ENCODE measurements at regions not wholly inside any gene's neighbourhood (a gene's known extent, or its start where the extent isn't known, plus 50 kb on each side); places are given as distances from the start of the nearest gene placed in this dataset.

DNA sequence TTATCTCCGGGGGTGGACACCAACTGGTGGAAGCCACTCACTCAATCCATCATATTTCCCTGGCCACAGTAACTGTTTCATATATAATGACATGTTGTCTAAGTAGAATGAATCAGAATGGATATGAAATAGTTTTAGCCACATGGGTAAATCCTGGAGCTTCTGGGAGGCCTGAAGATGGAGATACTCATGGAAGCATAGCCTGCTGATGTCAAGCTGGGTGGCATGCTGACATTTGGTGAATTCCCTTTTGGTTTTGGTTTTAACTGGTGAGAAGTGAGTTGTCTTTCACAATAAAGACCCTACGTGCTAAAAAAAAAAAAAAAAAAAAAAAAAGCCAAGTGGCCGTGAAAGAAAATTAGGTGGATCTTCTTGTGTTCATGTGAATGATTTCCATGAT lies 105.3 kb upstream of the ITGA6 start:
- Histone ChIP-seq H3K4me1 (no peaks in the 10 kb centered on the region), H3K27me3 (no peaks in the 10 kb centered on the region), H3K36me3 (no peaks in the 10 kb centered on the region), H3K4me3 (no peak overlapping the region), H3K27ac (replicated peaks in 1 of 4) (no peak overlapping the region), H3K9me3 (peaks cover 0 to 6% (median 0%) of the 10 kb centered on the region in 4 donors)
- WGBS = over 99% methylated on average over 3 of the region's 3 CpGs
- intact Hi-C loops (cut with DNase I) = no loop called here
- no peak for DNase-seq (ENCODE audit: extremely low spot score)
- TF ChIP-seq POLR2AphosphoS5 (IDR thresholded peaks at IDR 0.05) (no peak), EP300 (IDR thresholded peaks at IDR 0.05) (no peak), POLR2A (IDR thresholded peaks at IDR 0.05; ENCODE audit: low read depth) (no peak)
- TF ChIP-seq, protein P1, sequence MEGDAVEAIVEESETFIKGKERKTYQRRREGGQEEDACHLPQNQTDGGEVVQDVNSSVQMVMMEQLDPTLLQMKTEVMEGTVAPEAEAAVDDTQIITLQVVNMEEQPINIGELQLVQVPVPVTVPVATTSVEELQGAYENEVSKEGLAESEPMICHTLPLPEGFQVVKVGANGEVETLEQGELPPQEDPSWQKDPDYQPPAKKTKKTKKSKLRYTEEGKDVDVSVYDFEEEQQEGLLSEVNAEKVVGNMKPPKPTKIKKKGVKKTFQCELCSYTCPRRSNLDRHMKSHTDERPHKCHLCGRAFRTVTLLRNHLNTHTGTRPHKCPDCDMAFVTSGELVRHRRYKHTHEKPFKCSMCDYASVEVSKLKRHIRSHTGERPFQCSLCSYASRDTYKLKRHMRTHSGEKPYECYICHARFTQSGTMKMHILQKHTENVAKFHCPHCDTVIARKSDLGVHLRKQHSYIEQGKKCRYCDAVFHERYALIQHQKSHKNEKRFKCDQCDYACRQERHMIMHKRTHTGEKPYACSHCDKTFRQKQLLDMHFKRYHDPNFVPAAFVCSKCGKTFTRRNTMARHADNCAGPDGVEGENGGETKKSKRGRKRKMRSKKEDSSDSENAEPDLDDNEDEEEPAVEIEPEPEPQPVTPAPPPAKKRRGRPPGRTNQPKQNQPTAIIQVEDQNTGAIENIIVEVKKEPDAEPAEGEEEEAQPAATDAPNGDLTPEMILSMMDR (IDR thresholded peaks at IDR 0.05) = no peak

DNA sequence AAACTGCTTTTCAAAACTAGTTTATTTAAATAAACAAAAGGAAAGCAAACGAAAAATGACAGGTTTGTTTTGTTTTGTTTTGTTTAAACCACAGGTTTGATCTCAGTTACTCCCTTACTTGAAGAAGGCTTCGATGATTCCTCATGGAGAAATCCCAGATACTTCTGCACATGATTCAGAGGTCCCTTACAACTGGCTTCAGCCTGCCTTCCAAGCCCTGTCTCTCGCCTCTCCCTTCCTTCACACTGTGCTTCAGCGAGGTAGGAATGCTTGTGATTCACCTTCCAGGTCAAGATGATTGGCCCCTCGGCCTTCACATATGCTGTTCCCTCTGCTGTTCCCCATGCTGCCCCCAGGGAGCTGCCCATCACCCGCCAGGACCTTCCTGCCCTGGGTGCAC lies 104.1 kb upstream of the ITGA6 start:
- Histone ChIP-seq H3K27me3 (no peaks in the 10 kb centered on the region), H3K27ac (replicated peaks in 1 of 4) (no peak overlapping the region), H3K9me3 (peaks cover 0 to 6% (median 0%) of the 10 kb centered on the region in 4 donors), H3K36me3 (no peaks in the 10 kb centered on the region), H3K4me3 (no peak overlapping the region), H3K4me1 (no peaks in the 10 kb centered on the region)
- WGBS = 84% methylated on average over 6 of the region's 6 CpGs
- TF ChIP-seq POLR2AphosphoS5 (IDR thresholded peaks at IDR 0.05) = no peak
- no peak for TF ChIP-seq POLR2A (IDR thresholded peaks at IDR 0.05; ENCODE audit: low read depth)
- TF ChIP-seq, protein P1 (IDR thresholded peaks at IDR 0.05) = no peak
- no peak for TF ChIP-seq EP300 (IDR thresholded peaks at IDR 0.05)
- DNase-seq (ENCODE audit: extremely low spot score) = no peak
- intact Hi-C loops (cut with DNase I) = no loop called here

DNA sequence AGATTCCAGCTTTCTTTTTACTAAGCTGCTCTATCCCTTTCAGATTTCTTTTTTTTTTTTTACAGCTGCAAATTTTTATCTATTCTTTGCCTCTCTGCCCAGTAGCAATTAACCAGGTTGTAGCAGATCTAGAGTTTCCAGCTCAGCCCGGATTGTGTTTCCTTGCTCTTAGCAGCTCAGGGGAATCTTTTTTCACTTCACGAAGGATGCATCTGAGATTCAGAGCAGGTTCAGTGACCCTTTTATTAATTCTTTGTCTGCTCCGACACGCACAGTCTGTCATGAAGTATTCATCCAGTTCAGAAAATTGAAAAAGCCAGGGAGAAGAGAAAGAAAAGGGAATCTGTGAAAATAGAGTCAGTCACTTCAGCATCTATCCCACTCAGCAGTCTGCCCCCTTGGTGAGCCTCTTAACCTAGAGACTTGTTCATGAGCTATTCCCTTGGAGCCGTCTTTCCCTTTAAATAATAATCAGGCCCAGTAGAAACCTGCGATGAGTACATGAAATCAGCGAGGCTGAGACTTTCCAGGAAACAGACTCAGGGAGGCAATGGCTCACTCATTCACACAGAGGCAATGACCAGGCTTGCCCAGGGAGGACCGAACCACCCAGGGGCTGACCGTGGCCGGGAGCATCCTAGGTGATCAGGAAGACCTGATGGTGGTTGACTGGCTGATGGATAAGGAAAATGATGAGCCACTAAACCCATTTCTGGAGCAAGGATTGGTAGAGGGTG lies 103.4 kb upstream of the ITGA6 start:
- intact Hi-C loops (cut with DNase I) = no loop called here
- no peaks in the 10 kb centered on the region for H3K36me3 ChIP-seq
- DNase-seq (ENCODE audit: extremely low spot score) = no peak

DNA sequence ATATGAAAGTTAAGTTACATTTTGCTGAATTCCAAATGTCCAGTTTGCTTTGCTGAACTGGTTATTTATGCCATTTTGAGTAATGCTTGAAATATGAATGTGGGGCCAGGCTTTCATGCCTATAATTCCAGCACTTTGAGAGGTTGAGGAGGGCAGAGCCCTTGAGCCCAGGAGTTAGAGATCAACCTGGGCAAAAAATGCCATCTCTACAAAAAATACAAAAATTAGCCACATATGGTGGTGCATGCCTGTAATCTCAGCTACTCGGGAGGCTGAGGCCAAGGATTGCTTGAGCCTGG lies 101.2 kb upstream of the ITGA6 start:
- Histone ChIP-seq H3K4me3 (no peak overlapping the region), H3K27me3 (no peaks in the 10 kb centered on the region), H3K4me1 (peaks cover 0 to 8% (median 2%) of the 10 kb centered on the region in 4 donors), H3K27ac (replicated peaks in 1 of 4) (no peak overlapping the region), H3K36me3 (no peaks in the 10 kb centered on the region), H3K9me3 (peaks cover 0 to 6% (median 0%) of the 10 kb centered on the region in 4 donors)
- no peak for DNase-seq (ENCODE audit: extremely low spot score)
- 100% methylated on average over 1 of the region's 1 CpG for WGBS
- TF ChIP-seq EP300 (IDR thresholded peaks at IDR 0.05) (no peak), POLR2A (IDR thresholded peaks at IDR 0.05; ENCODE audit: low read depth) (no peak), POLR2AphosphoS5 (IDR thresholded peaks at IDR 0.05) (no peak)
- TF ChIP-seq, protein P1 (IDR thresholded peaks at IDR 0.05) = no peak
- intact Hi-C loops (cut with DNase I) = no loop called here

More for the DNA sequence above, 103.4 kb upstream of the ITGA6 start:
- 84% methylated on average over 10 of the region's 10 CpGs for WGBS
- Histone ChIP-seq H3K4me3 (no peak overlapping the region), H3K27me3 (no peaks in the 10 kb centered on the region), H3K9me3 (peaks cover 0 to 6% (median 0%) of the 10 kb centered on the region in 4 donors), H3K4me1 (peaks cover 0 to under 1% (median 0%) of the 10 kb centered on the region in 4 donors), H3K27ac (replicated peaks in 1 of 4) (no peak overlapping the region)
- TF ChIP-seq EP300 (IDR thresholded peaks at IDR 0.05) (no peak), POLR2A (IDR thresholded peaks at IDR 0.05; ENCODE audit: low read depth) (no peak), POLR2AphosphoS5 (IDR thresholded peaks at IDR 0.05) (no peak)
- TF ChIP-seq, protein P1 (IDR thresholded peaks at IDR 0.05) = no peak
